Upper lobe of left lung (tissue), 4 donors: ENCODE measurements at regions not wholly inside any gene's neighbourhood (a gene's known extent, or its start where the extent isn't known, plus 50 kb on each side); places are given as distances from the start of the nearest gene placed in this dataset.

Experiments
- EP300 ChIP-seq, 4 donors: sonication (generic); formaldehyde crosslinking; IDR thresholded peaks; one replicate each; pipeline ENCODE4 v1.5.1; 2017; ENCODE audit warnings: antibody characterized with exemption in 4 of 4, control low read depth in 2 of 4
- POLR2A ChIP-seq, 4 donors: fragments of 450-650 bp; IDR thresholded peaks; one replicate each; pipeline ENCODE4 v1.5.1; 2016 to 2017; ENCODE audit warnings: antibody characterized with exemption in 4 of 4, mild to moderate bottlenecking in 2 of 4
- POLR2AphosphoS5 ChIP-seq, 2 donors: sonication (generic); formaldehyde crosslinking; IDR thresholded peaks; one replicate each; pipeline ENCODE4 v1.5.1; 2017; ENCODE audit warnings: antibody characterized with exemption in 2 of 2
- TF ChIP-seq, protein P1 (sequence below), 6 experiments: fragments of 450-650 bp in 4 of 6; fragments of 200-600 bp in 2 of 6; sonication (generic) in 2 of 6; IDR thresholded peaks; one replicate each; pipeline ENCODE4 v1.5.1; 2016 to 2019; ENCODE audit warnings: antibody characterized with exemption in 6 of 6

DNA sequence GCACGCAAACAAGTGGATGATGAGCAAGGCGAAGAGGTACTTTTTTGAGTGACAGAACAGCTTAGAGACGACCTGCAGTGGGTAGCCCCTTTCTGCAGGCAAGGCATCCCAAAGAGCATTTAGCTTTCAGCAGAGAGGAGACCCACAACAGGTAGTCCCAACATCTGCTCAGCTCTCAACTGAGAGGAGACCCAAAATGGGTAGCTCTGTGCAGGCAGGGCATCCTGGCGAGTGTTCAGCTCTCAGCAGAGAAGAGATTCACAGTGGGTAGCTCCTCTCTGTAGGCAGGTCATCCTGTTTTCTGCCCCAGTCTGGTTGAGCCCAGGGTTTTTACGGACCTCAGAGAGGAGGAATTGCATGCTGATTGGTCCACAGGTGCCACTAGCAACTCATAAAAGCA lies 2396.1 kb upstream of the C9orf72 start:
- TF ChIP-seq, protein P1, sequence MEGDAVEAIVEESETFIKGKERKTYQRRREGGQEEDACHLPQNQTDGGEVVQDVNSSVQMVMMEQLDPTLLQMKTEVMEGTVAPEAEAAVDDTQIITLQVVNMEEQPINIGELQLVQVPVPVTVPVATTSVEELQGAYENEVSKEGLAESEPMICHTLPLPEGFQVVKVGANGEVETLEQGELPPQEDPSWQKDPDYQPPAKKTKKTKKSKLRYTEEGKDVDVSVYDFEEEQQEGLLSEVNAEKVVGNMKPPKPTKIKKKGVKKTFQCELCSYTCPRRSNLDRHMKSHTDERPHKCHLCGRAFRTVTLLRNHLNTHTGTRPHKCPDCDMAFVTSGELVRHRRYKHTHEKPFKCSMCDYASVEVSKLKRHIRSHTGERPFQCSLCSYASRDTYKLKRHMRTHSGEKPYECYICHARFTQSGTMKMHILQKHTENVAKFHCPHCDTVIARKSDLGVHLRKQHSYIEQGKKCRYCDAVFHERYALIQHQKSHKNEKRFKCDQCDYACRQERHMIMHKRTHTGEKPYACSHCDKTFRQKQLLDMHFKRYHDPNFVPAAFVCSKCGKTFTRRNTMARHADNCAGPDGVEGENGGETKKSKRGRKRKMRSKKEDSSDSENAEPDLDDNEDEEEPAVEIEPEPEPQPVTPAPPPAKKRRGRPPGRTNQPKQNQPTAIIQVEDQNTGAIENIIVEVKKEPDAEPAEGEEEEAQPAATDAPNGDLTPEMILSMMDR (IDR thresholded peaks at IDR 0.05): no peak
- TF ChIP-seq POLR2AphosphoS5 (IDR thresholded peaks at IDR 0.05) (no peak), POLR2A (IDR thresholded peaks at IDR 0.05) (no peak), EP300 (IDR thresholded peaks at IDR 0.05) (no peak)
